Activated naive CD4-positive, alpha-beta T cell treated with anti-CD3 and anti-CD28 coated beads, Interleukin-2, amount 50 U/mL, for 24 hours (primary cell): ENCODE measurements at regions not wholly inside any gene's neighbourhood (a gene's known extent, or its start where the extent isn't known, plus 50 kb on each side); places are given as distances from the start of the nearest gene placed in this dataset.

ENCODE experiments used
- H3K27ac Mint-ChIP-seq: one replicate; pipeline ENCODE4 v1.8.0; 2021; ENCODE audit warnings: mild to moderate bottlenecking, mixed read lengths
- H3K27me3 Mint-ChIP-seq: one replicate; pipeline ENCODE4 v1.8.0; 2021; ENCODE audit warnings: mixed read lengths
- H3K36me3 Mint-ChIP-seq: one replicate; pipeline ENCODE4 v1.8.0; 2021; ENCODE audit warnings: mixed read lengths
- H3K4me1 Mint-ChIP-seq: one replicate; pipeline ENCODE4 v1.8.0; 2021; ENCODE audit warnings: mixed read lengths
- H3K4me3 Mint-ChIP-seq: one replicate; pipeline ENCODE4 v1.8.0; 2021; ENCODE audit warnings: mild to moderate bottlenecking, mixed read lengths
- H3K9me3 Mint-ChIP-seq: one replicate; pipeline ENCODE4 v1.8.0; 2021; ENCODE audit warnings: mixed read lengths

- Mint-ChIP-seq H3K4me1 (peaks cover 24% of the 10 kb centered on the region), H3K36me3 (peaks cover 30% of the 10 kb centered on the region), H3K27me3 (no peaks in the 10 kb centered on the region), H3K27ac (no peak overlapping the region), H3K9me3 (no peaks in the 10 kb centered on the region), H3K4me3 (no peak overlapping the region)
Measured at GRCh38 chr10:46220187-46220586, 66.6 kb upstream of the ANTXRL start.

DNA sequence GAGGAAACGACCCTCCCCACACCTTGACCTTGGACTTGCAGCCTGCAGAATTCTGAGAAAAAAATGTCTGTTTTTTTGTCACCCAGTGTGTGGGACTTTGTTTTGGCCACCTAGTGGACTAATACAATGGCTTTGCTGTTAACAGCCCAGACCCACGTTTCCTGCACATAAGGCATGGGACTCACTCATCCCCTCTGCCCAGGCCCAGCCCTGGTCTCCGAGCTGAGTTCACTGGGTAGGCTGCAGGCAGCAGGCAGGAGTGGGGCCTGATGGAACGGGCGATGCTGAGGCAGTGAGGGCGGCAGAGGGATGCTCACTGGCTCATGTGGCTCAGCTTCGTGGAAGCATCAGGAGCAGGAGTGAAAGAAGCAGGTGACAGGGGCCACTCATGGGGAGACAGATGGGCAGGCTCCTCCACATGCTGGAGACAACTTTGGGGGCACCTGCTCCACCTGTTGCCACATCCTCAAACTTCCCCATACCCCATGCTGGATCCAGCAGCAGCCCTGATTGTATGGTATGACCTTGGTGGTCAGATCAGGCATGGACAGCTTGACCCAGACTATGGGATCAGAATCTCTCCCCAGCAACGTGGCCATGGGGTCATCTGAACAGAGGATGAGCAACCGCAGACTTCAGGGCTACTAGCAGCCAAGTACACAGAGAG, 65.8 kb upstream of the ANTXRL start:
- no peak overlapping the region for H3K27ac Mint-ChIP-seq
- peaks cover 30% of the 10 kb centered on the region for H3K36me3 Mint-ChIP-seq
- H3K9me3 Mint-ChIP-seq: no peaks in the 10 kb centered on the region
- H3K4me3 Mint-ChIP-seq: no peak overlapping the region
- no peaks in the 10 kb centered on the region for H3K27me3 Mint-ChIP-seq
- H3K4me1 Mint-ChIP-seq: peaks cover 24% of the 10 kb centered on the region

DNA sequence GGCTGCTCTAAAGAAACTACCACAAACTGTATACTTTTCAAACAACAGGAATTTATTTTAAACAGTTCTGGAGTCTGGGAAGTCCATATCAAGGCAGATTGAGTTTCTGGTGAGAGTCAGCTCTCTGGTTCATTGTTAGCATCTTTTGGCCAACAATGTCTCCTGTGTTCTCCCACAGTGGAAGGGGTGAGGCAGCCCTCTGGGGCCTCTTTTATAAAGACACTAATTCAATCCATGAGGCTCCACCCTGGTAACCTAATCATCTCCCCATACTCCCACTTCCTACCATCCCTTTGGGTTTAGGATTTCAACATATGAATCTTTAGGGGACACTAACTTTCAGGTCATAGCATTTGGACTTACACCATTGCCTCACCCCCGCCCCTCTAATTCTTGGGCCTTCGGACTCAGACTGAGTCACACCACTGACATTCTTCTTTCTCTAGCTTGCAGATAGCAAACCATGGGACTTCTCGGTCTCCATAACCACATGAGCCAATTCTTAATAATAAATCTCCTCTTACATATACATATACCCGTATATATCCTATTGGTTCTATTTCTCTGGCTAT, 64.3 kb upstream of the ANTXRL start:
- H3K27me3 Mint-ChIP-seq: no peaks in the 10 kb centered on the region
- peaks cover 21% of the 10 kb centered on the region for H3K36me3 Mint-ChIP-seq
- H3K27ac Mint-ChIP-seq: no peak overlapping the region
- peaks cover 28% of the 10 kb centered on the region for H3K4me1 Mint-ChIP-seq
- H3K4me3 Mint-ChIP-seq: no peak overlapping the region
- no peaks in the 10 kb centered on the region for H3K9me3 Mint-ChIP-seq

GRCh38 chr10:46223064-46223480, 63.7 kb upstream of the ANTXRL start:
- Mint-ChIP-seq H3K4me1 (peaks cover 26% of the 10 kb centered on the region), H3K27ac (no peak overlapping the region), H3K9me3 (no peaks in the 10 kb centered on the region), H3K4me3 (no peak overlapping the region), H3K27me3 (no peaks in the 10 kb centered on the region), H3K36me3 (peaks cover 18% of the 10 kb centered on the region)

- no peak overlapping the region for H3K27ac Mint-ChIP-seq
- H3K27me3 Mint-ChIP-seq: no peaks in the 10 kb centered on the region
- peaks cover 17% of the 10 kb centered on the region for H3K36me3 Mint-ChIP-seq
- H3K9me3 Mint-ChIP-seq: no peaks in the 10 kb centered on the region
- peaks cover 30% of the 10 kb centered on the region for H3K4me1 Mint-ChIP-seq
- no peak overlapping the region for H3K4me3 Mint-ChIP-seq
Measured at GRCh38 chr10:46223626-46224413, 63.0 kb upstream of the ANTXRL start.

DNA sequence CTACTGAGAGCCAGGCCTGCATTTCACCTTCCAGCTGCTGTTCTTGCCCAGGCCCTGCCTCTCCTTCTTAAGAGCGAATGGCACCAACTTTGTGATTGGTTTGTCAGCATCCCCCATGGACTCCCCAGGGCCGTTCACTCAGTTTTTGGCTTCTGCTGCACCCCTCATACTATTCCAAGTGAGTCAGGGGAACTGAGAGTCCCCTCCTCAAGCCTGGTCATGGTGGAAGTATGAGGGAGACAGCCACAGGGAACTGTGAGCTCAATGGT, 62.4 kb upstream of the ANTXRL start:
- no peaks in the 10 kb centered on the region for H3K27me3 Mint-ChIP-seq
- H3K4me1 Mint-ChIP-seq: peaks cover 36% of the 10 kb centered on the region
- H3K36me3 Mint-ChIP-seq: peaks cover 15% of the 10 kb centered on the region
- H3K4me3 Mint-ChIP-seq: no peak overlapping the region
- no peaks in the 10 kb centered on the region for H3K9me3 Mint-ChIP-seq
- no peak overlapping the region for H3K27ac Mint-ChIP-seq

- H3K4me3 Mint-ChIP-seq: no peak overlapping the region
- H3K27me3 Mint-ChIP-seq: no peaks in the 10 kb centered on the region
- peaks cover 27% of the 10 kb centered on the region for H3K36me3 Mint-ChIP-seq
- no peaks in the 10 kb centered on the region for H3K9me3 Mint-ChIP-seq
- H3K27ac Mint-ChIP-seq: no peak overlapping the region
- H3K4me1 Mint-ChIP-seq: peaks cover 40% of the 10 kb centered on the region
Measured at GRCh38 chr10:46225597-46225996, 61.2 kb upstream of the ANTXRL start.

DNA sequence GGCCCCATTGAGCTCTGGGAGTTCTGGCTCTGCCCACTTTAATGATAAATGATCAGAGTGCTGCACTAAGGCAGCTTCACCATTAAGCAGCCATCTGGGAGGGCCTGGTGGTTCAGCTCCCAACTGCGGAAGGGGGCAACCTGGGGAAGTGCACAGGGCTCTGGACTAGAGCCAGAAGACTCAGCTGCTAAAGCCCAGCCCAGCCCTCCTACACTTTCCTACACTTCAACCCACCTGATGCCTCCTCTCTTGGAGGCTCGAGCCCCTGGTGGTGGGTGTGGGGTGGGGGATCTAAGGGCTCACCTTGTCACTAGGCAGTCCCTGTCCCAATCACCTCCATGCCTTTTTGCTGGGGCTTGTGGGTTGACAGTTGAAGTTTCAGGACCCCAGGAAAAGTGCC, 60.6 kb upstream of the ANTXRL start:
- Mint-ChIP-seq H3K27ac (no peak overlapping the region), H3K4me3 (no peak overlapping the region), H3K9me3 (no peaks in the 10 kb centered on the region), H3K27me3 (no peaks in the 10 kb centered on the region), H3K4me1 (peaks cover 40% of the 10 kb centered on the region), H3K36me3 (peaks cover 29% of the 10 kb centered on the region)

DNA sequence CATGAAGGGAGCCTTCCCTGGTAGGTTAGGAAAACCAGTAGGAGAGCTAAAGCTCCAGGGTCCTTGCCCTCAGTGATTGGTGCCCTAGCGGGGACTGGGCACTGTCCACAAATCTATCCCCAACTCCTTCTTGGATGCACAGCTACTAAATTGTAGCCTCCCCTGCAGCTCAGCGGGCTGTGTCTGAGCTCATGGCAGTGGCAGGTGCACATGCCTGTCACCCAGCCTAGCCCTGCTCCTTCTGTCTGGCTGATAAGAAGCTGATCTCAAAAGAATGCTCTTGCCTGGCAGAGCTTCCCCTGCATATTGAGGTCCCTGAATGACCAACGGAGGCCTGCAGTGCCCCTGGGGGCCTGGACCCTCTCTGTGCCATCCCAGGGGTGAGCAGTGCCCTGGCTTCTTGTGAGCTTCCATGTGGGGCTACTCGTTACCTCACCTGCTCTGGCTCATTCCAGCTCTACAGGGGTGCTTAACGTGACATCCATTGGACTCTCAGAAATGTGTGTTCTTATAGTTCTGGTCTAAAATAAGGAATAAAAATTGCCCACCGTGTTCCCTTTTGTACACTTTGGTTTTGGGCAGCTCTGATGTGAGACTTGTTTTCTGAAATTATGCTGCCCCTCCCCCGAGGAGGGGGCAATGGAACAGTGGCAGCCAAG, 59.8 kb upstream of the ANTXRL start:
- no peaks in the 10 kb centered on the region for H3K27me3 Mint-ChIP-seq

DNA sequence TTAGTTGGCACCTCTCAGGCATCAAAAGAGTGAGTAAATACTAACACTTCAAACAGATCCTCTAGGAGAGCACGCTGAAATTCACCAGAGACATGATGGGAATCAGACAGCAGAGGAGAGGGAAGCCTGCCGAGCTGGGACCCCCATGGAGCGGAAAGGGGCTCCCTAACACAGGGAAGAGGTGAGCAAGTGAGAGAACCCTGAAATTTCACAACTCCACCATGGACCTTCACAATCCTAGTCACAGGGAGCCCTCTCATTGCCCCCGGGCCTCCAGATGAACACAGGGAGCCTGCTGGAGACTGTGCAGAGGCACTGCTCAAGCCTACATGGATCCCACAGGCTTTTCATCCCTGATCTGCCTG, 59.2 kb upstream of the ANTXRL start:
- H3K36me3 Mint-ChIP-seq: peaks cover 36% of the 10 kb centered on the region
- no peaks in the 10 kb centered on the region for H3K9me3 Mint-ChIP-seq
- peaks cover 39% of the 10 kb centered on the region for H3K4me1 Mint-ChIP-seq
- H3K4me3 Mint-ChIP-seq: no peak overlapping the region
- H3K27me3 Mint-ChIP-seq: no peaks in the 10 kb centered on the region
- H3K27ac Mint-ChIP-seq: no peak overlapping the region

More for the DNA sequence above, 59.8 kb upstream of the ANTXRL start:
- Mint-ChIP-seq H3K36me3 (peaks cover 32% of the 10 kb centered on the region), H3K4me1 (peaks cover 40% of the 10 kb centered on the region), H3K27ac (no peak overlapping the region), H3K4me3 (no peak overlapping the region), H3K9me3 (no peaks in the 10 kb centered on the region)

- Mint-ChIP-seq H3K4me1 (peaks cover 34% of the 10 kb centered on the region), H3K36me3 (peaks cover 35% of the 10 kb centered on the region), H3K27me3 (no peaks in the 10 kb centered on the region), H3K4me3 (no peak overlapping the region), H3K9me3 (no peaks in the 10 kb centered on the region), H3K27ac (no peak overlapping the region)
Measured at GRCh38 chr10:46227936-46228562, 58.7 kb upstream of the ANTXRL start.

GRCh38 chr10:46228563-46229071, 58.2 kb upstream of the ANTXRL start:
- Mint-ChIP-seq H3K4me1 (peaks cover 33% of the 10 kb centered on the region), H3K4me3 (no peak overlapping the region), H3K36me3 (peaks cover 38% of the 10 kb centered on the region), H3K27ac (no peak overlapping the region), H3K27me3 (no peaks in the 10 kb centered on the region), H3K9me3 (no peaks in the 10 kb centered on the region)

DNA sequence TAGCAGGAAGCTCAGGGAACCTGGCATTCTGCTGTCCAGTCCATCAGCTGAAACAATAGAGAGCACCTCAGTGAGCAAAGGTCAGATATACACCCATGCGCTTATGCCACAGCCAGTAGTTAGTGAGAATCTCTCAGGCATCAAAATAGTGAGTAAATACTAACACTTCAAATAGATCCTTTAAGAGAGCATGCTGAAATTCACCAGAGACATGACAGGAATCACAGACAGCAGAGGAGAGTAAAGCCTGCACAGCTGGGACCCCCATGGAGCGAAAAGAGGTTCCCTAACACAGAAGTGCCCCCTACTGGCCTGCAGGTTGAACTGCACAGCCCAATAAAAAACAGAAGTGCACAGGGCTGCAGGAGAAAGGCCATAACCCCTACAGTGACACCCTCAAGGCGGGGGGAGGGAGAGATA, 57.6 kb upstream of the ANTXRL start:
- Mint-ChIP-seq H3K4me1 (peaks cover 33% of the 10 kb centered on the region), H3K4me3 (peak overlapping the region; percentile 19), H3K27ac (no peak overlapping the region), H3K36me3 (peaks cover 38% of the 10 kb centered on the region), H3K9me3 (no peaks in the 10 kb centered on the region), H3K27me3 (no peaks in the 10 kb centered on the region)

DNA sequence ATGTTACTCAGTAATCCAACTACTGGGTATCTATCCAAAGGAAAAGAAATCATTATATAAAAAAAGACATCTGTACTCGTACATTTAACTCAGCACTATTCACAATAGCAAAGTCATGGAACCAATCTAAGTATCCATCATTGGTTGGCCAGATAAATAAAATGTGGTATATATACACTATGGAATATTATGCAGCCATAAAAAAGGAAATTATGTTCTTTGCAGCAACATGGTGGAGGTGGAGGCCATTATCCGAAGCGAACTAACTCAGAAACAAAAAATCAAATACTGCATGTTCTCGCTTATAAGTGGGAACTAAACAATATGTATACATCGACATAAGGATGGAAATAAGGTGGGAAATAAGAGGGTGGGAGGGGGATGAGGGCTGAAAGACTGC, 56.2 kb upstream of the ANTXRL start:
- Mint-ChIP-seq H3K4me1 (peaks cover 24% of the 10 kb centered on the region), H3K36me3 (peaks cover 39% of the 10 kb centered on the region)

GRCh38 chr10:46231087-46231486, 55.7 kb upstream of the ANTXRL start:
- Mint-ChIP-seq H3K36me3 (peaks cover 42% of the 10 kb centered on the region), H3K27ac (peak overlapping the region; percentile 31), H3K9me3 (no peaks in the 10 kb centered on the region), H3K4me3 (no peak overlapping the region), H3K4me1 (peaks cover 24% of the 10 kb centered on the region), H3K27me3 (no peaks in the 10 kb centered on the region)

More for the DNA sequence above, 56.2 kb upstream of the ANTXRL start:
- no peak overlapping the region for H3K27ac Mint-ChIP-seq
- no peaks in the 10 kb centered on the region for H3K9me3 Mint-ChIP-seq
- H3K27me3 Mint-ChIP-seq: no peaks in the 10 kb centered on the region
- H3K4me3 Mint-ChIP-seq: no peak overlapping the region
